ENCODE measurements at regions not wholly inside any gene's neighbourhood (a gene's known extent, or its start where the extent isn't known, plus 50 kb on each side); places are given as distances from the start of the nearest gene placed in this dataset.

DNA sequence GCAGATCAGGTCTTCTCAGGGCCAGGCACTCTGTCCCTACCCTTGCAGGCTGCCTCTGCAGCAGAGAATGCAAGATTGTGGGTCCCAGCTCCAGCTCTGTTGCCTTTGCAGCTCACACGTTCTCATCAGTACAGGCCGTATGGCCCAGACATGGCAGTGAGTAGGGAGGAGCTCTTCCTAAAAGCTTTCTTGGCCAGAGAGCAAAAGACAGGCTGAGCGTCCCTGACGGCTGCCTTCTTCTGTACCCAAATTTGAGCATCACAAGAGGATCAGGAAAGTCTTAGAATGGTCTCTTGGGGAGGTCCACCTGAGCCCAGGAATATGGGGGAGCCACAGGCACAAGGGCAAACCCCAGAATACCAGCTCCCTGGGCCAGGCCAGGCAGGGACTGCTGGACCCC, 266.3 kb upstream of the ZMIZ1 start:
- DNase-seq (ENCODE audit: low spot score): no peak

DNA sequence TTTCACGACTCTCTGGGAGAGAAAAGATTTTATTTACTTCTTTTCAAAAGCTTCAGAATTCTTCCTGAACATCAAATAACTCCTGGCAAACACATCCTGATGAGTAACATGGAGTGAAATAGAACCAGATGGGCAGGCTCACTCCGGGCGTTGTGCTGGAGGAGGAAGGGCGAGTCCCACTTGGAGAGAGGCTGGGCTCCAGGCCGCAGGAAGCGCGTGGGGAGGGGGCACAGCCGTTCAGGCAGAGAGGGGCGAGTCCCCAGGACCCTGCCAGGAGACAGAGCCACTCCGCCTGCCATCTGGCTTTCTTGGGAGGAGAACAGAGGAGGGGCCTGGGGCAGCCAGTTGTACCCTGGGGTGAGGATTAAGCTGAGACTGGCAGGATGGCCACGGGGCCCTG, 265.9 kb upstream of the ZMIZ1 start:
- no peak for DNase-seq (ENCODE audit: low spot score)

DNA sequence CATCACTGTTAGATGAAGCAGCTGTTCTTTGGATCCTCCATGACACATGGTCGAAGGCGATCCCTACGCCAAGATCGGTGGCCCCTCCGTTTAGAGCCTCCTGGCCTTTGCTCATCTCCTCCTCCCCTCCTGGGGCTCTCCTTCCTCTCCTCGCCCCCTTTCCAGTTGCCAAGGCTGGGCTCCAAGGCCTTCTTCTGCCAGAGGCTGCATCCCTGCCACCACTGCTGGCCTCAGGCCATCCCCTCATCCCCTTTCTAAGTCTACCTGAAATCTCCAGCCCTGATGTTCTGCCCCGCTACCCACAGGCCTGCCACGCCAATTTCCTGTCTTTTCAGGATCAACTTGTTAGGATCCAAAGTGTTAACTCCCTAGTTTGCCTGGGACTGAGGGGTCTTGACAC, 265.1 kb upstream of the ZMIZ1 start:
- DNase-seq (ENCODE audit: low spot score): no peak

DNA sequence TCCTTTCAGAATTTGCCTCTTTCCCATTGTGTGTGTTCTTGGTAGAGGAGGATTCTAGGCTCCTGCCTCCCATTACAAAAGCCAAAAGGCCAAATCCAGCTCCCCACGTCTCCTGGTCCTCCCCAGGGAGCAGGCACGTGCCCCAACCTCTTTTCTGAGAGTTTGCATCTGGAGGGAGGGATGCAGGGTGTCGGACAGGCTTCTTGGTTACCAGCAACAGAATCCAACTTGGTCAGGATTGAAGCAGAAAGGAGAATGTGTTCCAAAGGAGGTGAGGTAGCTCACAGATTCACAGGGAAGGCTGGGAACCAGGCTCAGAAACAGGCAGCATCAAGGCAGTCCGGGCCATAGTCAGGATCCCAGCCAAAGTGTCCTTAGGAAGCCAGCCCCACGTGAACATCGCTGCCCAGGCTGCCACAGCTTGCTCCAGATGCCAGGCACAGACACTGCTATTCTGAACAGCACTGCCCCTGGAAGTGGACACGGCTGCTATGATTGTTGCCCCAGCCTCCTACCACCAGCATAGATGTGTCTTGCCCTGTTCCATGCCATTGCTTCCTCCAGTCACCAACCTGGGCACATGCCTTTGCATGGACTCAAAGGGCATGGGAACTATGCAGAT, 264.2 kb upstream of the ZMIZ1 start:
- DNase-seq (ENCODE audit: low spot score): no peak

DNA sequence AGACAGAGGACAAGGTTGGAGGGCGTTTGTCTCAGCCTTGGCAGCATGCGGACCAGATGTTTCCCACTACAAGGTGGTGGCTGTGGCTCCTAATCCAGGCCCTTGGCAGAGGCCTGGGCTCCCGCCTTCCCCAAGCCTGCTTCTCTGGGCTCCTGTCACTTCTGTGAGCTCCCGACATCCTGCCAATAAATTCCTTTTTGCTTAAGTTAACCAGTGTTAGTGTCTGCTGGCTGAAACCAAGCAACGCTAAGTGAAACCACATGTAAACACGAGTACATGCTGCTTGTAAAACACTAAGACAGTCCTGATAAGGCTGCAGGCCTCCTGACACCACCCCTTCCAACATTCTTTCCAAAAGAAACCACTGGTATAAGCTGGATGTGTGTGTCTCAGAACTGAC, 263.6 kb upstream of the ZMIZ1 start:
- DNase-seq (ENCODE audit: low spot score): peak; percentile 35

DNA sequence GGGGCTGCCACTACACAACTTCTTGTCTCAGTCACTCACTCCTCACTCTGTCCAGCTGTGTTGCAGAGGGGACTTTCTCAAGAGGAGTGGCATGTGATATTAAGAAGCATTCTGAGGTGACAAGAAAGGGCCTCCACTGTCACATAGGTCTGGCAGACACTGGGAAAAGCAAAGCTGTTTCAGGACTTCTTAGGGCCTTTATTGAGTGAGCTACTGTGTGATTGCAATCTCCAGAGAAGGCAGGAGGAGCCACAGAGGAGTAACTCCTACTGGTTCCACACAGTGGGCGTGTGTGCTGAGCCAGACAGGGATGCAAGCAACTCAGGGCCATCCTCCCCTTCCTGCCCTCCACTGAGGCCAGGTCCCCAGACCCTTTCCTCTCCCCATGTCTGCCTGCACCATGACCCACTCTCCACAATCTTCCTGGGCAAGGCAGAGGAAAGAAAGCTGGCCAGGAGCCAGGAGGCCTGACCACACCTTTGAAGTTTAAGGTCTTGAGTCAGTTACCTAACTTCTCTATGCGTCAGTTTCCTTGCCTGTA, 262.0 kb upstream of the ZMIZ1 start:
- DNase-seq (ENCODE audit: low spot score): no peak

DNA sequence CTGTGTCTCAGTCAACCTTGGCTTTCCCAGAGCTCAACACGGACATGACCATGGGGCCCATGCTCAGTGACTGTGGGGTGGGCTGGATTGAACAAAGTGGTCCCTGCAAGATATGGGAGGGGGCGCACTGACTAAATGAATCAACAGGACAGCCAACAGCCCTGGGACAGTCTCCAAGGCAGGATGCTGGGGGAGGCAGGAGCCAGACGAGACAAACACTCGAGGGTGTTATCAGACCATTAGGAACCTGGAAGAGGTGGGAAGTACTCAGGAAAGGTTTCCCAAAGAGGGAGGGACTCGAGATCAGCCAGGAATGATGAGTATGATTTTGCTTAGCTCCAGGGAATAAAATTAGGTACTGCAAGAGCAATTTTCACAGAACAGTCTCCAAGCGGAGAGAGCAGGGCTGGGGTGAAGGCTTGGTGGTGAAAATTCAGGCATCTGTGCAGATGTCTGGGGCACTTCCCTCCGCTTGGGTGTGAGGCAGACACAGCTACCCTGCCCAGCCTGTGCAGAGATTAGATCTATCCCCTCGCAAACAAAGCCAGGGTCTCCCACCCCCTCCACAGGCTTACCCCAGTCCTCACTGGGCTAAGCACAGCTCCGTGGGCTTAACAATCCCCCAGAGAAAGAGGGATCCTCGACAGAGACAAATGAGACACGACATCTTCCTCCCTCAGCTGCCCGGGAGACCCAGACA, 261.1 kb upstream of the ZMIZ1 start:
- DNase-seq (ENCODE audit: low spot score): no peak

DNA sequence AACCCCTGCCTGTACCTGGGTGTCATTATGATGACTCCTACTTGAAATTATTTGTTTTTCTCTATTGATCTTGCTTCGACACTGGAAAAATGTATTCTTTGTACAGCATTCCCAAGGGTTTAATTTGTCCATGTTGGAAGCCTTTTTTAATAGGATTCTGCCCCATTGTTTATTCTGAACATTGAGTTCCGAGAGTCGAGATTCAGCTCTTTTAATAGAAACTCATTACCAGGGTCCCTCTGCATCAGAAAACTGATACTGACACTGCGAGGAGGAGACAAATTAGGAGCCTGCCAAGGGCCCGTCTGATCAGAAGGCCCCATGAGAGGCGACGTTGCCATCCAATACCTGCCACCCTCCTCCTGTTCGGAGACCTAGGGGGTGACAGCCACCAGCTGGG, 260.5 kb upstream of the ZMIZ1 start:
- no peak for DNase-seq (ENCODE audit: low spot score)

DNA sequence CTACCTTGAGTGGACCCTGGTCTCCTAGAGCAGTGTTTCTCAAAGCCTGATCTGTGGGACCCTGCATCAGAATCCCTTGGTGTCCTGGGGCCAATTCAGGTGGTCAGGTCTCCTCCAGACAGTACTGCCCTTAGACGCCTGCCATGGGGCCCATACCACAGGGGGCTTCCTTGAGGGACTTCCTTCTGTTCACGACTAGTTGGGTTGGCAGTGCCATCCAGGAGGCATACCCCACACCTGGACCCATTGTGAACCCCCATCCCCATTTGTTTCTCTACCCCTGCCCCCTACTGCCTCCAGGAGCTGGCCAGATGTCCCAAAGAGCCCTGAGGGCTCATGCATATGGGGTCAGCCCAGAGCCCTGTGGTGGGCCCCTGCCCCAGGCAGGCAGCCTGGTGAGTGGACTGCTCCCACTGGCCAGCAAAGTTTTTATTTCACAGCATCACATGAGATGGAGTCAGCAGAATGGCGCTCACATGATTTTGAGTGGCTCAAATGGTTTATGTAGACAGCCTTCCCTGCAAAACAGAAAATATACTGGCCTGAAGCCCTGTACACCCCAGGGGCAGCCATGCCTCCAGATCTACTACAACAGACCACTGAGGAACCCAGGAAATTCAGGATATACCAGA, 259.9 kb upstream of the ZMIZ1 start:
- DNase-seq (ENCODE audit: low spot score): no peak

DNA sequence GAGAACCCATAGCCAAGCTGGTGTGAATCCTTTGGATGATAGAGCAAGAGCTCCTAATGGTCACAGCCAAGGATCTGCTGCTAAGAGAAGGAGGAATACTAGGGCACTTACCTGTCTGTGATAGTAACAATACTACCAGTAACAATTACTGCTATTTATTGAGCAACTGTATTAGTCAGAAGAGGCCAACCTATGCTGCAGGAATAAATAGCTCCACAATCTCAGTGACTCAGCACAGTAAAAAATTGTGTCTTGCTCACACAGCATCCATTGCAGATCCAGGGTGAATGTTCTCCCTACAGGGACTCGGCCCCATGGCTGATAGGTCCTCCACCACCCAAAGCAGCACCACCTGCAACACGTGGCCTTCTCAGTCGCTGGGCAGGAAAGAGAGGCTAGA, 257.6 kb upstream of the ZMIZ1 start:
- no peak for DNase-seq (ENCODE audit: low spot score)

DNA sequence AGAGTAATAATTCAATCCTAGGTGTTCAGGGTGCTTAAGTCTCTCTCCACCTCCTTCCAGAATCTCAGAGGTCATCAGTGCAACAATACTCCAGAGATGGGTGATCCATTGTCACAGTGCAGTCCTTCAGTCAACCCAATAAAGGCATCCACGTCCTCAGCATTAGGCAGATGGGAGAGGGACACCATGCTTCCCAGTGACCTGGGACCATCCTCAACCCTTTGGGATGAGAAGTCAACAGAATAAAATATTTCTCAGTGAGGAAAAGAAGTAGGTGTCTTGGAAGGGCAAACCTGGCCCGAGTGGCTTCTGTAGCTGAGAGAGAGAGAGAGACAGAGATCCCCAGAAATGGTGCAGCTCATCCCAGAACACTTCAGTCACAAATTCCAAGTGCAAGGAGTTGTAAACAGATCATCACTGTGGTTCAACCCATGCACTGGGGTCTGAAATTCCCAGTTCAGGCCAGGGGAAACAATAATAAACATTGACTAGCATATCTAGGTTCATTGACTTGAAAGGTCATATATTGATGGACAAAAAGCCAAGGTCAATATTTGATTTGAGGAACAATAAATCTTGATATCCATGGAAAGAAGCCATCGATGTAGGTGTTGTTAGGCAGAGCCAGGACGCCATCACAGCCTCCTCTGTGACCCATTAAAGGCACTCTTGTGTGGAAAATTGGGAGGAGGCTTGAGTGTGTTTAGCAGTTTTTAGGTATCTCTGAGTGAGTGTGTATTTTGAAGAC, 256.0 kb upstream of the ZMIZ1 start:
- no peak for DNase-seq (ENCODE audit: low spot score)

DNA sequence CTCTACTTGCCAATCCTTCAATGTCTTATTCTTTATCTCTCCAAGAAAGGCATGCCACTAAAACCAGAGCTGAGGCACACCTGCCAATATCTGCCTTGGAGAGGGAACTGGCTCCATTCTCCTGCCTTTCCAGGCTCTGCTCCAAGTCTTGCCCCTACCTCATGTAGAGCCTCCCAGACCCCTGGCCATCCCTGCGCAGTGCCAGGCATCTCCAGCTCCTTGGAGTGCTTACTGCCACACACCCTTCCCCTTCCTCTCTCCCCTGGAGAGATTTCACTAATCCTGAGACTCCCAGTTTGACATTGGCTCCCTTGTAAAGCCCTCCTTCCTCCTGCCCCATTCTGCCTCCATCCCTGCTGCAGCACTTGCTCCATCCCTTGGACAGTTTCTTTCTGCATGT, 255.2 kb upstream of the ZMIZ1 start:
- DNase-seq (ENCODE audit: low spot score): no peak

DNA sequence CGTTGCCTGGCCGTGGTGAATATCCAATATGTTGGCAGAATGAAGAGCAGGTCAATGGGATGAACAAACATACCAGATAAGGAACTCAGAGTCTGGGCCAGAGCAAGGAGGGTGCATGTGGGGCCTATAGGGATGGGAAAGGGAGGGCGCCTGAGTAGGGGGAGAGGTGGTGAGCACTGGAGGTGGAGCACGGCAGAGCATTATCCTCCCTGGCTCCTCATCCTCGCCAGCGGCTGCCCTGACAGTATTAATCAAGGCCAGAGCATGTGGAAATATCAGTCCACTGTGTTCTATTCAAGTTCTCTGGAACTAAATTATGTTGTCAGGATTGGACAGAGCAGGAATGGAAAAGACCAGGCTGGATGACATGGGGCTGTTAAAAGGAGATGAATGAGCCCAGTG, 254.8 kb upstream of the ZMIZ1 start:
- no peak for DNase-seq (ENCODE audit: low spot score)

DNA sequence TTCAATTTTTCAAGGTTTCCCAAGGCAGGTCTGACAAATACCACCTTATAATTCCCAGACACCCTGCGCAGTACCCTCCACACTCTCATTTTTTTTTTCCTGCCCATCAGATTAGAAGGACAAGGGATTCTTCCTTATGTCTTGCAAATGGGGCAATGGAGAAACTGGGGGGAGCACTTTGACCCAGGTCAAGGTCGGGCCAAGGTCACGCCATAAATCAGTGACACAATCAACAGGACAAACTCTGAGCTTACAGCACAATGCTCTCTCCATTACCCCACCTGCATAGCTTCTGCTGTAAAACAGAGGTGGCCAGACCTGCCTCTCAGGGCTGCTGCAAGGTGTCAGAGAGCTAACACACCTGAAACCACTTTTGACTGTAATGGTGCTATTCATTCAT, 254.4 kb upstream of the ZMIZ1 start:
- DNase-seq (ENCODE audit: low spot score): no peak

DNA sequence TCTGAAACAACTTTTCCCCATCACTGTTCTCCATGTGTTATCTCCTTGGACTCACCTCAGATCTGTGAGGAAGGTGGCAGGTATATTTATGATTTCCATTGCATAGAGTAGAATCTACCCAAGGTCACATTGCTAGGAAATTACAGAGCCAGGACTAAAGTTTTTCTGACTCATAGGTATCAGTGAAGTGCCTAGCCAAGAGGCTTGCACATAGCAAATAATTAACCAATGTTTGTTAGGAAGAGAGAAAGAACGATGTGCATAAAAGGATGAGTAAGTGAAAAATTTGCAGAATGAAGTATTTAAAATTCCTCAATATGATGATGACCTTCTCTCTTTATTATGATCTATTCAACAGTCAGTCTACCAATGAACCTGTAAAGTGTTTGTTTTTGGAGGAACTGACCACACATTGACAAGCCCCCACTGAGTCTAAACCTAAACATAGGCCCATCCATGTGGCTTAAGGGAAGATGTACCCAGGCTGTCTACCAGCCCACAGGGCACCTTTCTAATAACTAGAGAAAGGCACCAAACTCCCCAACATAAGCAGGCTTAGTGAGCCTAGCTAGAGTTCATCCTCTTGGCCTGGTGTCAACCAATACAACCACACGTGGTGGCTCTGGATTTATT, 252.9 kb upstream of the ZMIZ1 start:
- DNase-seq (ENCODE audit: low spot score): no peak

DNA sequence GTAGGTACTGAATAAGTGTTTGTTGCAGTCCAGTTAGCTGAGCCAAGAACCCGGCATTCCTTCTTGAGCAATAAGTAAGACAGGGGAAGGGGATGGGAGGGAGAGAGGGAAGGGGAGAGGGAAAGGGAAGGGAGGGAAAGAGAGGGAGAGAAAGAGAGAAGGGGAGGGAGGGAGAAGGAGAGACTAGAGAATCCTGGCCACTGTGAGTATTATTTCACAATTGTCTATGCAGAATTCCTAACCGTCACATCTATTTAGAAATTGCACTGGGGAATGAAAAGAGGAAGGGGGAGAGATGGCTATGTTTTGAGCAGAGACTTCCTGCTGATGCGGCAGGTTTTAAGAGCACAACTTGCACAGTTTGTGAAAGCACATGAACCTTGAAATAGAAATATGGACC, 251.4 kb upstream of the ZMIZ1 start:
- DNase-seq (ENCODE audit: low spot score): no peak

DNA sequence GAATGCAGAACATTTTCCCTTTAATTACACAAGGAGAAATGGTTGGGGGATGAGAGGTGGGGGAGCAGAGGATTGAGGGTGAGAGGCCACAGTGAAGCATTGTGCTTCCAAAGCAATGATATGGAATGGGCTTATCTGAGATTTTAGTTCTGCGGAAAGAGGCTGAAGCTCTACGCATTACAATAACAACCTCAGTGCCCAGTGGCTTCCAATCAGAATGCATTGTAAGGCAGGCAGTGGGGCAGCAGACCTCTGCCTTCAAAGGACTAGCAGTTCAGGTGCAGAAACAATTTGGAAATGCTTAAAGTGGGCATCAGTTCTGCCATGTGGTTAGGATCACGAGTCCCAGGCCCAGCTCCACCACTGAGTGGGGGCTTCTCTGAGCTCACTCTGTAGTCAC, 251.0 kb upstream of the ZMIZ1 start:
- DNase-seq (ENCODE audit: low spot score): no peak

DNA sequence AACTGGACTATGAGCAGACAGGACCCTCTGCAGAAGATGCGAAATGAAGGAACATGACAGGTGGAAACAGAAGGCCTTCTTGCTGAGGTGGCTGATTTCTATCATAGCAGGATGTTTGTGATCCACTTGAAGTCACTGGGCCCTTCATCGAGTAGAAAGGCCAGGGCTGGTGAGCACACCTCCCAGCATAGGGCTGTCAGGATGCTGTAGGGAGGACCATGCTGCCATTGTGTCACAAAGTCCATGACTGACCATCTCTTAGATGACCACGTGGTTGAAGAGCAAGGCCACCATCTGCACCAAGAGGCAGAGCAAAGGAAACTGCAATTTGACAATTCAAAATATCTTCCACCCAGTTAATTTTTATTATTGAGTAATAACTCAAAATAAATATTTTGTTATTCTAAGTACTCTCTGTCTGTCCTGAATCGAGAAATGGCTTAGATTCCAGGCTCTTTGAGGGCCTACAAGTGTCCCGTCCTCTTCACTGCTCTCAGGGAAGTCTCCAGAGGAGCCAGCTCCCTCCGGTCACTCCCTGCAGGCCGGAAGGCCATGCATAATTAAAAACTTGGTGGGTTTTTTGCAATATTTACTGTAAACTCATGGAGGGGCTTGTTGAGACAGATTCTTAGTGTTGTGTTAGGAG, 249.3 kb upstream of the ZMIZ1 start:
- DNase-seq (ENCODE audit: low spot score): no peak

DNA sequence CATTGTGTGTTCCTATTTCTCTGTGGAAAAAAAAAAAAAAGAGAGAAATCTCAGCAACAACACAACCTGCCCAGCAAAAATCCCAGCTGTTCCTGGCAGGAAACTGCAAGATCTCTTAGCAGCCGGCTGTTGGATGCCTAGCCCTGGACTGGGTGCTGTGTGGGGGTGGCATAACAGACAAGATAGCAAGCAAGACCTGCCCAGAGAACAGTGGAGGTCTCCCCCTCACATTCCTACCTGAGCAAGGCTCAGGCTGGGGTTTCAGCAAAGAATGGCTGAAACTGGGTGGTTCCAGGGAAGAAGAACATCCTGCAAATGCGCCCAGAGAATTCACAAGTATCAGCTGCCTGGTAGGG, 248.8 kb upstream of the ZMIZ1 start:
- no peak for DNase-seq (ENCODE audit: low spot score)

DNA sequence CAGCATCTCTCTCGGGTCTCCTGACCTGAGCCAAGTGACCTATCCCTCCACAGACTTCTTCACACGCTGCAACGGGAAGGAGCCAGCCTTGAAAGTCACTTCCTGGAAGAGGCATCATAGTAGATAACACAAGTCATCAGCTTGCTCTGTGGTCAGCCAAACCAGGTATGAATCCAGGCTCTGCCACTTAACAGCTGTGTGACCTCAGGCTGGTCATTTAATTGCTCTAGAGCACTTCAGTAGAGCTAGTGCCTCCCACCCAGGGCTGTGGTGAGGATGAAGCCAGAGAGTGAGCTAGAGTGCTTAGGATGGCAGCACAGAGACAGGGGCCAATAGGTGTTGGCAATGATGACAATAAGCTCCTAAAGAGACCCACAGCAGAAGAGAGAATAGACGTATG, 247.7 kb upstream of the ZMIZ1 start:
- no peak for DNase-seq (ENCODE audit: low spot score)

DNA sequence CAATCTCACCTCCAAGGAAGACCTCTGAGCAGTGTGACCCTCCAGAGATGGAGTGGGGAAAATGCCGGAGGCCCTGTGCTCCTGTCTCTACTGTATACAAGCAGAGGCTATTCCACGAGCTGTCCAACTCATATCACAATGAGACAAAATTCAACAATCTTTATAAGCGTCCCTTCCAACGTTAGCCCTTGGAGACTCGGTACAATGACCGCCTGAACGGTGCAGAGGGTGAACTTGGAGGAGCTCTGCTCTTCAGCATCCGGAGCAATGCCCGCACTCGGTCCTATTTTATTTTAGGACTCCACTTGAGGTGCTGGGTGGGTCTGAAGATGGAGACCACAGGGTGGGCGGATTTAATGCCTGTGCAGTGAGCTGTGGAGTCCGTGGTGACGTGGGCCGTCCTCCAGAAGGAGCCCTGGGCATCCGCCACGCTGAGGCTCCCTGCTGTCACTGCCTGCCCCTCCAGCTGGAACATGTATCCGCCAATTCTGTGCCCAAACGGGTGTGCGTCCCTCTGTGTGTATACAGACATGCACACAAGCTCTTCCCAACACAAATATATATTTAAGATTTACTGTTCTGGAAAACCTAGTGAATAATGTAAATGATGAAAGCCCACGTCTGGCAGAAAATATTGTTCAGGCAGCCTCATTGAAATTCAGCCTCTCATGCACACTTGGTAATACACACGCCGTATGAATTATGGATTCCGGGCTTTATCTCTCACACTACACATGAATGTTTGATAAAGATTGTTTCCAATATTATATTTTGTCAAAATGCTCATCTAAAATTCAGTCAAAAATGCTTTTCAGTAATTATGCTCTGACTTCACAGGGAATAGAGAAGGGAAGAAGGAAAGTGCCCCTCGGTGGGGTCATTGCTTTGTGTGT, 239.9 kb upstream of the ZMIZ1 start:
- no peak for DNase-seq (ENCODE audit: low spot score)

All from HuH-7 (cell line).